PC-9 (cell line): ENCODE measurements at regions not wholly inside any gene's neighbourhood (a gene's known extent, or its start where the extent isn't known, plus 50 kb on each side); places are given as distances from the start of the nearest gene placed in this dataset.

Source experiments
- CTCF ChIP-seq: fragments of 200-600 bp; sonication (generic); conservative IDR thresholded peaks from 2 replicates; pipeline ENCODE4 v1.6.1; 2017; ENCODE audit warnings: mixed run types, antibody characterized with exemption, mild to moderate bottlenecking, moderate library complexity
- EZH2 ChIP-seq: fragments of 200-600 bp; sonication (generic); IDR thresholded peaks from 2 replicates; pipeline ENCODE4 v1.8.0; 2017; ENCODE audit warnings: antibody characterized with exemption, low read depth

GRCh38 chr3:178915365-178915764 is 156.2 kb downstream of the ZMAT3 start:
- TF ChIP-seq CTCF (peak; percentile 30; the same call in 1 of the 2 replicates), EZH2 (no peak)
